ENCODE measurements at regions not wholly inside any gene's neighbourhood (a gene's known extent, or its start where the extent isn't known, plus 50 kb on each side); places are given as distances from the start of the nearest gene placed in this dataset.

DNA sequence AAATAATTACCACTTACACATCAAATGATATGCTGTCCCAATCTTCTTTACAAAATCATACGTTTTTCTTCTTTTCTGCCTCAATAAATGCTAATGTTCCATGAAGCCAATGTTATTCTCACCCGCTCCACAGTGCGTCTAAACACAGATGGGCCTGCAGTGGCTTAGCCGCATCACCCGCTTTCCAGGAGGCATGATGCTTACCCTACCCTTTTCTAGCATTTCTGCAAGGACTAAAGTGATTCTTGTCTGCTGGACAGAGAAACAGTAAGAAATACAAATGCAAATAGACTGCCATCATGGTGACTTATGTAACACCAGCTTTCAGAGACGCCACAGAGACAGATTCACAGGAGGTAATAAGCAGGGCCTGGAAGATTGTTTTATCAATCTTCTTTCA lies 104.4 kb downstream of the RNASET2 start:
- DNase-seq (no peak), FAIRE-seq (no peak)
- Histone ChIP-seq H3K27ac (ENCODE audit: low read depth in 2 of 2, low read length in 2 of 2) (no peak overlapping the region), H3K36me3 (ENCODE audit: control insufficient read depth in 2 of 3, insufficient read depth in 3 of 3, low read length in 3 of 3) (no peaks in the 10 kb centered on the region), H3K4me3 (ENCODE audit: low read length in 3 of 3) (no peak overlapping the region), H3K9me3 (ENCODE audit: control insufficient read depth in 2 of 3, insufficient read depth in 1 of 3, low read length in 3 of 3) (peaks cover 0 to 6% (median 0%) of the 10 kb centered on the region in 3 donors), H3K4me1 (ENCODE audit: control insufficient read depth in 2 of 3, insufficient read depth in 2 of 3, low read depth in 1 of 3, low read length in 3 of 3) (no peaks in the 10 kb centered on the region), H3K9ac (ENCODE audit: low read length in 3 of 3) (no peak overlapping the region), H3K27me3 (ENCODE audit: control insufficient read depth, insufficient read depth, low read length) (no peaks in the 10 kb centered on the region)
- TF ChIP-seq, protein P1, sequence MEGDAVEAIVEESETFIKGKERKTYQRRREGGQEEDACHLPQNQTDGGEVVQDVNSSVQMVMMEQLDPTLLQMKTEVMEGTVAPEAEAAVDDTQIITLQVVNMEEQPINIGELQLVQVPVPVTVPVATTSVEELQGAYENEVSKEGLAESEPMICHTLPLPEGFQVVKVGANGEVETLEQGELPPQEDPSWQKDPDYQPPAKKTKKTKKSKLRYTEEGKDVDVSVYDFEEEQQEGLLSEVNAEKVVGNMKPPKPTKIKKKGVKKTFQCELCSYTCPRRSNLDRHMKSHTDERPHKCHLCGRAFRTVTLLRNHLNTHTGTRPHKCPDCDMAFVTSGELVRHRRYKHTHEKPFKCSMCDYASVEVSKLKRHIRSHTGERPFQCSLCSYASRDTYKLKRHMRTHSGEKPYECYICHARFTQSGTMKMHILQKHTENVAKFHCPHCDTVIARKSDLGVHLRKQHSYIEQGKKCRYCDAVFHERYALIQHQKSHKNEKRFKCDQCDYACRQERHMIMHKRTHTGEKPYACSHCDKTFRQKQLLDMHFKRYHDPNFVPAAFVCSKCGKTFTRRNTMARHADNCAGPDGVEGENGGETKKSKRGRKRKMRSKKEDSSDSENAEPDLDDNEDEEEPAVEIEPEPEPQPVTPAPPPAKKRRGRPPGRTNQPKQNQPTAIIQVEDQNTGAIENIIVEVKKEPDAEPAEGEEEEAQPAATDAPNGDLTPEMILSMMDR (IDR thresholded peaks at IDR 0.05; ENCODE audit: borderline replicate concordance, extremely low read depth, insufficient read depth), result no peak
- intact Hi-C loops (cut with DNase I), result no loop called here

DNA sequence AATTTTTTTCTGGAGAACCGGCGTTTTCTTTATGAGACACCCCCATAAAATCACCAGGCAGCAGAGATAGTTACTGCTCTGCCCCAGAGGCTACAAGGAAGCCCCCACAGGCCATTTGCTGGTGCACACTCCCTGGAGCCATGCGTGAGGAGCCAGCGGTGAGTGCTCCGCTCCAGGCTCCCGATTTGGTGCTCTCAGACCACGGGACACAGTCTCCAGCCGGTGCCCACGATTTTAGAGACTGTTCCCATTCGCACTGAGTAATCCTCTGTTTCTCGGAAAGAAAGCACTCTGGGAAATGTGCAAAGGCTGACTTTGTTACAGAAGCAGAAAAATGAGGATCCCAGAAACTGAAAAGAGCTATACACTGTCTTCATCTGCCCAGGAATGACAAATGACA lies 104.9 kb downstream of the RNASET2 start:
- H3K27me3 ChIP-seq (ENCODE audit: control insufficient read depth, insufficient read depth, low read length), result no peaks in the 10 kb centered on the region
- no peak overlapping the region for H3K9ac ChIP-seq (ENCODE audit: low read length in 3 of 3)
- DNase-seq, result no peak
- TF ChIP-seq, protein P1 (IDR thresholded peaks at IDR 0.05; ENCODE audit: borderline replicate concordance, extremely low read depth, insufficient read depth), result no peak
- H3K4me3 ChIP-seq (ENCODE audit: low read length in 3 of 3), result no peak overlapping the region
- no peaks in the 10 kb centered on the region for H3K36me3 ChIP-seq (ENCODE audit: control insufficient read depth in 2 of 3, insufficient read depth in 3 of 3, low read length in 3 of 3)
- H3K27ac ChIP-seq (ENCODE audit: low read depth in 2 of 2, low read length in 2 of 2), result no peak overlapping the region
- intact Hi-C loops (cut with DNase I), result no loop called here
- H3K4me1 ChIP-seq (ENCODE audit: control insufficient read depth in 2 of 3, insufficient read depth in 2 of 3, low read depth in 1 of 3, low read length in 3 of 3), result no peaks in the 10 kb centered on the region
- FAIRE-seq, result no peak
- peaks cover 0 to 6% (median 0%) of the 10 kb centered on the region in 3 donors for H3K9me3 ChIP-seq (ENCODE audit: control insufficient read depth in 2 of 3, insufficient read depth in 1 of 3, low read length in 3 of 3)

DNA sequence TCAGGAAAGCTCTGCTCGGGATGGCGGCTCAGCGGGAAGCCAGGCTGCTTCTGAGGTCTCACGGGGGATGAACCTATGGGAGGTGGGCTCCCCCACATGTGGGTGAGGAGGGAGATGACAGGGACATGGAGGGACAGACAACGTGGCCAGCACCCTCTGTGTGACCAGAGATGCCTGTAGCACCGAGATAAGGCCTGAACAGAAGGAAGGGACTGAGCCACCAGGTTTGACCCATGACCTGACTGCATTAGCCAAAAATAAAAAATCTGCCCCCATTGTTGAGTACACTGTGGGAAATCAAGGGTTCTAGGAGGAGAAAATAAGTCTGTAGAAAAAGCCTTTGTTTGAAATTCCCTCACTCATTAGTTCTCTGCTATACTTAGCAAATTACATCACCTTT lies 105.7 kb downstream of the RNASET2 start:
- Histone ChIP-seq H3K4me1 (ENCODE audit: control insufficient read depth in 2 of 3, insufficient read depth in 2 of 3, low read depth in 1 of 3, low read length in 3 of 3) (no peaks in the 10 kb centered on the region), H3K9ac (ENCODE audit: low read length in 3 of 3) (no peak overlapping the region), H3K4me3 (ENCODE audit: low read length in 3 of 3) (no peak overlapping the region), H3K36me3 (ENCODE audit: control insufficient read depth in 2 of 3, insufficient read depth in 3 of 3, low read length in 3 of 3) (no peaks in the 10 kb centered on the region), H3K27me3 (ENCODE audit: control insufficient read depth, insufficient read depth, low read length) (no peaks in the 10 kb centered on the region), H3K9me3 (ENCODE audit: control insufficient read depth in 2 of 3, insufficient read depth in 1 of 3, low read length in 3 of 3) (peaks cover 0 to 6% (median 0%) of the 10 kb centered on the region in 3 donors), H3K27ac (ENCODE audit: low read depth in 2 of 2, low read length in 2 of 2) (no peak overlapping the region)
- intact Hi-C loops (cut with DNase I), result no loop called here
- FAIRE-seq (no peak), DNase-seq (no peak)
- TF ChIP-seq, protein P1 (IDR thresholded peaks at IDR 0.05; ENCODE audit: borderline replicate concordance, extremely low read depth, insufficient read depth), result no peak

DNA sequence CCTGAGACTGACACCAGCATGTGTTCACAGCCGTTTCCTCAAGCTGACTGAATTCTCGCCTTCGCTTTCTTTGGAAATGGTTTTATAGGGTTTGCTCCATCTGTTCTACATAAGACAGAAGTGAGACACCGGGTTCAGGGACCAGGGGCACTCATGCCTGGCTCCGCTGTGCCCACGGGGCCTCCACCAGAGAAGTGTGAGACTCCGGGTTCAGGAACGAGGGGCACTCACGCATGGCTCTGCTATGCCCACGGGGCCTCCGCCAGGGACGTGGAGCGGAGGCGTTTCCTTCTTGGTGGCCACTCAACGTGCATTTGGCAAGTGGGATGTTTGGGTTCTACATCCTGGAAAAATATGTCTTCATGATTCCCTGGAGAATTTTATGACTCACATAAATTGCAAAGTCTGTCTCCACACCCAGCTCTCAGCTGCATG lies 106.6 kb downstream of the RNASET2 start:
- DNase-seq (no peak), FAIRE-seq (no peak)
- intact Hi-C loops (cut with DNase I), result no loop called here
- Histone ChIP-seq H3K27ac (ENCODE audit: low read depth in 2 of 2, low read length in 2 of 2) (no peak overlapping the region), H3K9me3 (ENCODE audit: control insufficient read depth in 2 of 3, insufficient read depth in 1 of 3, low read length in 3 of 3) (peaks cover 0 to 6% (median 0%) of the 10 kb centered on the region in 3 donors), H3K36me3 (ENCODE audit: control insufficient read depth in 2 of 3, insufficient read depth in 3 of 3, low read length in 3 of 3) (no peaks in the 10 kb centered on the region), H3K27me3 (ENCODE audit: control insufficient read depth, insufficient read depth, low read length) (no peaks in the 10 kb centered on the region), H3K4me3 (ENCODE audit: low read length in 3 of 3) (no peak overlapping the region), H3K9ac (ENCODE audit: low read length in 3 of 3) (no peak overlapping the region), H3K4me1 (ENCODE audit: control insufficient read depth in 2 of 3, insufficient read depth in 2 of 3, low read depth in 1 of 3, low read length in 3 of 3) (no peaks in the 10 kb centered on the region)
- TF ChIP-seq, protein P1 (IDR thresholded peaks at IDR 0.05; ENCODE audit: borderline replicate concordance, extremely low read depth, insufficient read depth), result no peak

All from kidney (tissue), 13 donors.